ENCODE measurements at regions not wholly inside any gene's neighbourhood (a gene's known extent, or its start where the extent isn't known, plus 50 kb on each side); places are given as distances from the start of the nearest gene placed in this dataset.

DNA sequence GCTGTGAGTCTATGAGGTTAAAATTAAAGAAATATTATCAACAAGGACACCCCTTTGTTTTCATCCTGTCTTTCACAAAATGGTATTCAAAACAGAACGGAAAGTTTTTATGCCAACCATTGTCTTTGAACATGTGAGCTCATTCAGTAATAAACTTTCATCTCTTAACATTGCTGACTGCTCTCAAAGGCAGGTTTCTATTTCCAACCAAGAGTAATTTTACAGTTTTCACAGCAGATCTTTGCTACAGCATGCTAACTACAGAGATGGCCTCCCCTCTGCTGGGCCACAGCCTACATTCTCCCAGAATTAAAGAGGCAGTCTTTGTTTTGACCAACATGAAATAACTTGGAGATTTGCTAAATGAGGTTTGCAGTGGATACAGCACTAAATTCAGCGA, 101.5 kb downstream of the DMRT2 start:
- Histone ChIP-seq H3K27me3 (ENCODE audit: insufficient read depth) (no peaks in the 10 kb centered on the region), H3K4me2 (no peak overlapping the region), H3K79me2 (ENCODE audit: insufficient read depth) (no peaks in the 10 kb centered on the region), H3K27ac (ENCODE audit: low read depth in 2 of 2, low read length in 1 of 2) (no peak overlapping the region), H3K9me3 (no peaks in the 10 kb centered on the region), H3F3A (replicated peaks; ENCODE audit: insufficient read depth) (no peaks in the 10 kb centered on the region), H4K20me1 (ENCODE audit: insufficient read depth) (no peaks in the 10 kb centered on the region), H3K4me3 (ENCODE audit: low read depth in 2 of 2, low read length in 1 of 2) (no peak overlapping the region), H2AFZ (ENCODE audit: low read depth) (no peak overlapping the region), H3K36me3 (replicated peaks in 1 of 2; ENCODE audit: control insufficient read depth in 1 of 2, insufficient read depth in 2 of 2, low read length in 1 of 2) (no peaks in the 10 kb centered on the region), H3K4me1 (ENCODE audit: control insufficient read depth in 1 of 2, insufficient read depth in 2 of 2, low read depth in 1 of 2, low read length in 1 of 2) (no peaks in the 10 kb centered on the region), H3K9me2 (no peaks in the 10 kb centered on the region), H3K9ac (no peak overlapping the region)
- DNase-seq = no peak
- ChIA-PET POLR2A (no interaction called here), CTCF (no interaction called here)
- no peak for TF ChIP-seq USF2 (IDR thresholded peaks at IDR 0.05; ENCODE audit: borderline replicate concordance, low read depth, low read length)
- TF ChIP-seq SMC3 (IDR thresholded peaks at IDR 0.05; ENCODE audit: low read depth, low read length) = no peak
- no peak for TF ChIP-seq SIN3A (IDR thresholded peaks at IDR 0.05; ENCODE audit: borderline replicate concordance, low read depth, low read length)
- TF ChIP-seq MXI1 (IDR thresholded peaks at IDR 0.05; ENCODE audit: low read depth, low read length) = no peak
- TF ChIP-seq, protein P1, sequence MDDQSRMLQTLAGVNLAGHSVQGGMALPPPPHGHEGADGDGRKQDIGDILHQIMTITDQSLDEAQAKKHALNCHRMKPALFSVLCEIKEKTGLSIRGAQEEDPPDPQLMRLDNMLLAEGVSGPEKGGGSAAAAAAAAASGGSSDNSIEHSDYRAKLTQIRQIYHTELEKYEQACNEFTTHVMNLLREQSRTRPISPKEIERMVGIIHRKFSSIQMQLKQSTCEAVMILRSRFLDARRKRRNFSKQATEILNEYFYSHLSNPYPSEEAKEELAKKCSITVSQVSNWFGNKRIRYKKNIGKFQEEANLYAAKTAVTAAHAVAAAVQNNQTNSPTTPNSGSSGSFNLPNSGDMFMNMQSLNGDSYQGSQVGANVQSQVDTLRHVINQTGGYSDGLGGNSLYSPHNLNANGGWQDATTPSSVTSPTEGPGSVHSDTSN (IDR thresholded peaks at IDR 0.05) = no peak
- TF ChIP-seq MEF2A (IDR thresholded peaks at IDR 0.05; ENCODE audit: borderline replicate concordance, low read depth) = no peak
- no peak for TF ChIP-seq EZH2phosphoT487 (IDR thresholded peaks at IDR 0.05; ENCODE audit: borderline replicate concordance, low read depth)
- no peak for TF ChIP-seq ELF1 (IDR thresholded peaks at IDR 0.05)
- TF ChIP-seq RFX5 (IDR thresholded peaks at IDR 0.05; ENCODE audit: low read length) = no peak
- no peak for TF ChIP-seq FOSL2 (IDR thresholded peaks at IDR 0.05; ENCODE audit: borderline replicate concordance, low read depth)
- TF ChIP-seq FOXJ3 (CRISPR knock-in tag; IDR thresholded peaks at IDR 0.05) = no peak
- TF ChIP-seq, protein P2, sequence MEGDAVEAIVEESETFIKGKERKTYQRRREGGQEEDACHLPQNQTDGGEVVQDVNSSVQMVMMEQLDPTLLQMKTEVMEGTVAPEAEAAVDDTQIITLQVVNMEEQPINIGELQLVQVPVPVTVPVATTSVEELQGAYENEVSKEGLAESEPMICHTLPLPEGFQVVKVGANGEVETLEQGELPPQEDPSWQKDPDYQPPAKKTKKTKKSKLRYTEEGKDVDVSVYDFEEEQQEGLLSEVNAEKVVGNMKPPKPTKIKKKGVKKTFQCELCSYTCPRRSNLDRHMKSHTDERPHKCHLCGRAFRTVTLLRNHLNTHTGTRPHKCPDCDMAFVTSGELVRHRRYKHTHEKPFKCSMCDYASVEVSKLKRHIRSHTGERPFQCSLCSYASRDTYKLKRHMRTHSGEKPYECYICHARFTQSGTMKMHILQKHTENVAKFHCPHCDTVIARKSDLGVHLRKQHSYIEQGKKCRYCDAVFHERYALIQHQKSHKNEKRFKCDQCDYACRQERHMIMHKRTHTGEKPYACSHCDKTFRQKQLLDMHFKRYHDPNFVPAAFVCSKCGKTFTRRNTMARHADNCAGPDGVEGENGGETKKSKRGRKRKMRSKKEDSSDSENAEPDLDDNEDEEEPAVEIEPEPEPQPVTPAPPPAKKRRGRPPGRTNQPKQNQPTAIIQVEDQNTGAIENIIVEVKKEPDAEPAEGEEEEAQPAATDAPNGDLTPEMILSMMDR (IDR thresholded peaks at IDR 0.05) = no peak
- no peak for TF ChIP-seq NFIC (IDR thresholded peaks at IDR 0.05; ENCODE audit: borderline replicate concordance)
- TF ChIP-seq TCF12 (IDR thresholded peaks at IDR 0.05) = no peak
- WGBS (ENCODE audit: low lambda C conversion rate) = 4% methylated on average over 2 of the region's 2 CpGs

DNA sequence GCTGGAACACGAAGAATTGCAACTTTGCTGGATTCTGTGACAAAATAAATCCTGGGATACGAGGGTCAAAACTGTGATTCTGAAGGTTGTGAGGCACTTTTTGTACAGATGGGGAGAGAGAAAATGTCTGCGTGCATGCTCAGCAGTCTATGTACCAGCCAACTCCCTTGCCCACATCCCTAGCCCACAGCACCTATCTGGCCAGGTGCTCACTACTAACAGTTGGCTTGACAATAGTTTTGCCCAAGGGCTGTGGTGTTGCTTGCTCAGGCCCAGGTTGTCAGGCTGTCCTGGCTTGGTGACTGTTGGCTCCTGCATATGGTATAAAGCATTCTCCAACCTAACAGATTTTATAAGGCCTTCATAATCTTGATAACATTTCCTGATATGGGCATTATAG, 102.0 kb downstream of the DMRT2 start:
- DNase-seq = no peak
- Histone ChIP-seq H3K4me2 (no peak overlapping the region), H3K27ac (ENCODE audit: low read depth in 2 of 2, low read length in 1 of 2) (no peak overlapping the region), H3K9ac (no peak overlapping the region), H3K36me3 (replicated peaks in 1 of 2; ENCODE audit: control insufficient read depth in 1 of 2, insufficient read depth in 2 of 2, low read length in 1 of 2) (no peaks in the 10 kb centered on the region), H3K9me3 (no peaks in the 10 kb centered on the region), H3K4me1 (ENCODE audit: control insufficient read depth in 1 of 2, insufficient read depth in 2 of 2, low read depth in 1 of 2, low read length in 1 of 2) (no peaks in the 10 kb centered on the region), H3K4me3 (ENCODE audit: low read depth in 2 of 2, low read length in 1 of 2) (no peak overlapping the region), H4K20me1 (ENCODE audit: insufficient read depth) (no peaks in the 10 kb centered on the region), H2AFZ (ENCODE audit: low read depth) (no peak overlapping the region), H3K79me2 (ENCODE audit: insufficient read depth) (no peaks in the 10 kb centered on the region), H3K27me3 (ENCODE audit: insufficient read depth) (no peaks in the 10 kb centered on the region), H3K9me2 (no peaks in the 10 kb centered on the region), H3F3A (replicated peaks; ENCODE audit: insufficient read depth) (no peaks in the 10 kb centered on the region)
- CTCF ChIA-PET = no interaction called here
- WGBS (ENCODE audit: low lambda C conversion rate) = 13% methylated on average over 3 of the region's 3 CpGs
- TF ChIP-seq JUND (IDR thresholded peaks at IDR 0.05) = no peak
- no peak for TF ChIP-seq SMC3 (IDR thresholded peaks at IDR 0.05; ENCODE audit: low read depth, low read length)
- TF ChIP-seq ZBTB33 (IDR thresholded peaks at IDR 0.05; ENCODE audit: borderline replicate concordance, low read depth) = no peak
- TF ChIP-seq TEAD4 (IDR thresholded peaks at IDR 0.05; ENCODE audit: borderline replicate concordance, insufficient read depth) = no peak
- no peak for TF ChIP-seq MEF2A (IDR thresholded peaks at IDR 0.05; ENCODE audit: borderline replicate concordance, low read depth)
- no peak for TF ChIP-seq FOXJ3 (CRISPR knock-in tag; IDR thresholded peaks at IDR 0.05)
- TF ChIP-seq RCOR1 (IDR thresholded peaks at IDR 0.05; ENCODE audit: low read length) = no peak
- no peak for TF ChIP-seq NFIC (IDR thresholded peaks at IDR 0.05; ENCODE audit: borderline replicate concordance)
- no peak for TF ChIP-seq GABPA (IDR thresholded peaks at IDR 0.05; ENCODE audit: low read depth)
- TF ChIP-seq YY1 (IDR thresholded peaks at IDR 0.05; ENCODE audit: low read depth) = no peak
- TF ChIP-seq RFX5 (IDR thresholded peaks at IDR 0.05; ENCODE audit: low read length) = no peak
- TF ChIP-seq RAD21 (IDR thresholded peaks at IDR 0.05; ENCODE audit: low read length) = no peak
- no peak for TF ChIP-seq MXI1 (IDR thresholded peaks at IDR 0.05; ENCODE audit: low read depth, low read length)
- POLR2A ChIA-PET = no interaction called here
